ENCODE measurements at regions not wholly inside any gene's neighbourhood (a gene's known extent, or its start where the extent isn't known, plus 50 kb on each side); places are given as distances from the start of the nearest gene placed in this dataset.

DNA sequence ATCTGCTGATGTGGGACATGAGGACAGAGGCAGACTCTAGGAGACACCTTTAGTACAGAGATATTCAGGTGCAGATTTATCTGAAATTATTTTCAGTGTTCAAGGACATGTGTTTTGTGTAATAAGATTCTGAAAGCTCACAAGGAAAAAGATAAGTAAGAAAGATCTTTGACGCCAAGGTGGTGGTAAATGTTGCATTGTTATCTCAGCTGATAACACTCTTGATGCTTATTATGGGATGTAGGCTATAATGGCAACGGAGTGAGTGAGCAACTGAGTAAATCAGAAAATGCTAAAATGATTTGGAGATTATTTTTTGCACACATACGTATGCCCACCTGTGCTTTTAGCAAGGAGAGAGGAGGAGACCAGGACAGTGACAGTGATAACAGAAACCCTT, 510.9 kb downstream of the KLF12 start:
- TF ChIP-seq, protein P1, sequence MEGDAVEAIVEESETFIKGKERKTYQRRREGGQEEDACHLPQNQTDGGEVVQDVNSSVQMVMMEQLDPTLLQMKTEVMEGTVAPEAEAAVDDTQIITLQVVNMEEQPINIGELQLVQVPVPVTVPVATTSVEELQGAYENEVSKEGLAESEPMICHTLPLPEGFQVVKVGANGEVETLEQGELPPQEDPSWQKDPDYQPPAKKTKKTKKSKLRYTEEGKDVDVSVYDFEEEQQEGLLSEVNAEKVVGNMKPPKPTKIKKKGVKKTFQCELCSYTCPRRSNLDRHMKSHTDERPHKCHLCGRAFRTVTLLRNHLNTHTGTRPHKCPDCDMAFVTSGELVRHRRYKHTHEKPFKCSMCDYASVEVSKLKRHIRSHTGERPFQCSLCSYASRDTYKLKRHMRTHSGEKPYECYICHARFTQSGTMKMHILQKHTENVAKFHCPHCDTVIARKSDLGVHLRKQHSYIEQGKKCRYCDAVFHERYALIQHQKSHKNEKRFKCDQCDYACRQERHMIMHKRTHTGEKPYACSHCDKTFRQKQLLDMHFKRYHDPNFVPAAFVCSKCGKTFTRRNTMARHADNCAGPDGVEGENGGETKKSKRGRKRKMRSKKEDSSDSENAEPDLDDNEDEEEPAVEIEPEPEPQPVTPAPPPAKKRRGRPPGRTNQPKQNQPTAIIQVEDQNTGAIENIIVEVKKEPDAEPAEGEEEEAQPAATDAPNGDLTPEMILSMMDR (IDR thresholded peaks at IDR 0.05), result no peak
- no peak for TF ChIP-seq POLR2AphosphoS5 (IDR thresholded peaks at IDR 0.05; ENCODE audit: low read depth, low read length)
- TF ChIP-seq, protein P2, sequence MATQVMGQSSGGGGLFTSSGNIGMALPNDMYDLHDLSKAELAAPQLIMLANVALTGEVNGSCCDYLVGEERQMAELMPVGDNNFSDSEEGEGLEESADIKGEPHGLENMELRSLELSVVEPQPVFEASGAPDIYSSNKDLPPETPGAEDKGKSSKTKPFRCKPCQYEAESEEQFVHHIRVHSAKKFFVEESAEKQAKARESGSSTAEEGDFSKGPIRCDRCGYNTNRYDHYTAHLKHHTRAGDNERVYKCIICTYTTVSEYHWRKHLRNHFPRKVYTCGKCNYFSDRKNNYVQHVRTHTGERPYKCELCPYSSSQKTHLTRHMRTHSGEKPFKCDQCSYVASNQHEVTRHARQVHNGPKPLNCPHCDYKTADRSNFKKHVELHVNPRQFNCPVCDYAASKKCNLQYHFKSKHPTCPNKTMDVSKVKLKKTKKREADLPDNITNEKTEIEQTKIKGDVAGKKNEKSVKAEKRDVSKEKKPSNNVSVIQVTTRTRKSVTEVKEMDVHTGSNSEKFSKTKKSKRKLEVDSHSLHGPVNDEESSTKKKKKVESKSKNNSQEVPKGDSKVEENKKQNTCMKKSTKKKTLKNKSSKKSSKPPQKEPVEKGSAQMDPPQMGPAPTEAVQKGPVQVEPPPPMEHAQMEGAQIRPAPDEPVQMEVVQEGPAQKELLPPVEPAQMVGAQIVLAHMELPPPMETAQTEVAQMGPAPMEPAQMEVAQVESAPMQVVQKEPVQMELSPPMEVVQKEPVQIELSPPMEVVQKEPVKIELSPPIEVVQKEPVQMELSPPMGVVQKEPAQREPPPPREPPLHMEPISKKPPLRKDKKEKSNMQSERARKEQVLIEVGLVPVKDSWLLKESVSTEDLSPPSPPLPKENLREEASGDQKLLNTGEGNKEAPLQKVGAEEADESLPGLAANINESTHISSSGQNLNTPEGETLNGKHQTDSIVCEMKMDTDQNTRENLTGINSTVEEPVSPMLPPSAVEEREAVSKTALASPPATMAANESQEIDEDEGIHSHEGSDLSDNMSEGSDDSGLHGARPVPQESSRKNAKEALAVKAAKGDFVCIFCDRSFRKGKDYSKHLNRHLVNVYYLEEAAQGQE (IDR thresholded peaks at IDR 0.05; ENCODE audit: insufficient read depth in 1 of 2, low read depth in 2 of 2, low read length in 1 of 2), result no peak
